Common myeloid progenitor, CD34-positive (primary cell): ENCODE measurements at regions not wholly inside any gene's neighbourhood (a gene's known extent, or its start where the extent isn't known, plus 50 kb on each side); places are given as distances from the start of the nearest gene placed in this dataset.
"Not testable (repeated sequence)": the region's sequence is repeated elsewhere in the genome, so short reads cannot be mapped to it uniquely, and the experiment has no call there.

Source experiments
- CTCF ChIA-PET: fragments of 350-600 bp; sonication (Branson Sonifier 250); formaldehyde crosslinking; loops from one replicate; lab custom pipeline; 2021; ENCODE audit warnings: antibody characterized with exemption; lab: Charles Lee
- POLR2A ChIA-PET: fragments of 350-600 bp; sonication (Branson Sonifier 250); formaldehyde crosslinking; loops from one replicate; lab custom pipeline; 2021; ENCODE audit warnings: antibody characterized with exemption; lab: Charles Lee
- DNase-seq, 3 donors: peaks; one replicate each; pipeline versions ENCODE4 v3.0.0 to v3.0.0-alpha.2; 2013
- H3K27ac ChIP-seq, 2 experiments: 1 replicate in 1 of 2; 2 replicates in 1 of 2; pipeline ENCODE4 v1.7.0; 2013; ENCODE audit warnings: inconsistent platforms in 2 of 2, low read length in 2 of 2, mild to moderate bottlenecking in 2 of 2, low read depth in 1 of 2, moderate library complexity in 1 of 2; ENCODE audit not compliant: severe bottlenecking in 2 of 2, insufficient read depth in 1 of 2, poor library complexity in 1 of 2
- H3K27me3 ChIP-seq, 5 experiments: replicated peaks in 2 of 5; 1 replicate in 3 of 5; 2 replicates in 2 of 5; pipeline versions ENCODE4 v1.6.1 to v1.7.0; 2013; ENCODE audit warnings: low read length in 4 of 5, mild to moderate bottlenecking in 2 of 5, moderate library complexity in 2 of 5, inconsistent platforms in 1 of 5; ENCODE audit not compliant: insufficient read depth in 5 of 5, control insufficient read depth in 4 of 5
- H3K36me3 ChIP-seq, 4 experiments: 1 replicate in 2 of 4; 2 replicates in 2 of 4; pipeline versions ENCODE4 v1.6.1 to v1.7.0; 2013; ENCODE audit warnings: low read length in 3 of 4, control low read depth in 1 of 4, mild to moderate bottlenecking in 1 of 4; ENCODE audit not compliant: control insufficient read depth in 4 of 4, insufficient read depth in 4 of 4
- H3K4me1 ChIP-seq, 4 experiments: 1 replicate in 3 of 4; 2 replicates in 1 of 4; pipeline versions ENCODE4 v1.6.1 to v1.7.1; 2013; ENCODE audit warnings: low read length in 3 of 4, mild to moderate bottlenecking in 3 of 4, control low read depth in 1 of 4, inconsistent platforms in 1 of 4, moderate library complexity in 1 of 4; ENCODE audit not compliant: control insufficient read depth in 4 of 4, insufficient read depth in 4 of 4; ENCODE audit errors: control extremely low read depth in 1 of 4
- H3K4me3 ChIP-seq, 7 experiments: 1 replicate in 4 of 7; 2 replicates in 3 of 7; pipeline versions ENCODE4 v1.5.1 to v1.7.0; 2013; ENCODE audit warnings: mild to moderate bottlenecking in 7 of 7, low read length in 6 of 7, moderate library complexity in 6 of 7, inconsistent platforms in 2 of 7, low read depth in 2 of 7, control low read depth in 1 of 7; ENCODE audit not compliant: insufficient read depth in 4 of 7, control insufficient read depth in 1 of 7; ENCODE audit errors: extremely low read depth in 1 of 7
- H3K9me3 ChIP-seq, 5 experiments: 1 replicate in 4 of 5; 2 replicates in 1 of 5; pipeline versions ENCODE4 v1.6.1 to v1.7.1; 2013; ENCODE audit warnings: low read length in 4 of 5, mild to moderate bottlenecking in 2 of 5, inconsistent platforms in 1 of 5, low read depth in 1 of 5, moderate library complexity in 1 of 5; ENCODE audit not compliant: control insufficient read depth in 4 of 5, insufficient read depth in 2 of 5; ENCODE audit errors: control extremely low read depth in 1 of 5
- WGBS: methylation state at CpG from one replicate; pipeline ENCODE4 v1.1.5; 2013; ENCODE audit not compliant: insufficient coverage; 5-methylcytosine and 5-hydroxymethylcytosine counted together

DNA sequence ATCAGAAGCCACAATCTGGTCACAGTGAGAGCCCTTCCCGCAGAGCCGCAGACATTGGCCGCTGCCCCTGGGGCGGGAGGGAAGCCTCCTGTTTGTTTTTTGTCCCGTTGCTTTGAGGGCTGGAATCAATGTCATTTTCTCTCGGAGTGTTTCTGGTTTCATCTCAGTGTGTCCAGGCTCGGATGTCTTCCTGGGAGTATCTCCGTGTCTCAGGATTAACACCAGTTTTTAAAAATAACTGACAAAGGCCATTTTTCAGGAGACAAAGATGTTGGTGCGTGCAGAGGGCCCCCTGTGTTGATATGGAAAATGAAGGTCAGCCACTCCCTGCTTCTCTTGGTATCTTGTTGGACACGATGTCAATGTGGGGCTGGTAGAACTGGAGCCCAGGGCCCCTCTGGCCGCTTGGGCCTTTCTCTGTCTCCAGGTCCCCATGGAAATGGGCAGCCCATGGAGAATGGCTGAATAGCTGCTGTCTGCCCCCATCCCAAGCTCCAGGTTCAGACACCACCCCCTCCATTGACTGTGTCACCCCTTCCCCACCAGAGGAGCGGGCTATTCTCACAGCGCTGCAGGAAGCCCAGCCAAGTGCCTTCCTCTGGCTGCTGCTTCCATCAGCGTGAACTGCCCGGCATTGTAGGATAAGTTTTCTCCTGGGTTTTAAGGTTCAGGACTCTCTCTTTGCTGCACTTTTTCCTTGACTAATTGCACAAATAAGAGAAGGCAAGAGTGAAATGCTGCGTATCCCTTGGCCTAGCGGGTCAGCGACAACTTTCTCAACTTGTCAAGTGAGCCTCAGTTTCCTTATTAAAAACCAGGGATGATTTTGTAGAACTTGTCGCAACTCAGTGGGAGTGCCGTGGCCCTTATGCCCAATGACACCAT lies 72.2 kb upstream of the METTL9 start:
- Histone ChIP-seq H3K9me3 (no peaks in the 10 kb centered on the region), H3K4me3 (no peak overlapping the region), H3K36me3 (no peaks in the 10 kb centered on the region), H3K27me3 (no peaks in the 10 kb centered on the region), H3K4me1 (peaks cover 0 to 15% (median 2%) of the 10 kb centered on the region in 4 experiments), H3K27ac (no peak overlapping the region)
- POLR2A ChIA-PET = interaction anchor here (0.6 kb wide), 1 partner anchor 572 kb away, joined by 6 read pairs; no protein-coding TSS in a partner anchor
- 95% methylated on average over 20 of the region's 20 CpGs for WGBS
- no peak for DNase-seq
- CTCF ChIA-PET = interaction anchor here (0.6 to 1.9 kb wide), 2 partner anchors 27 to 370 kb away, joined by 3 to 8 read pairs; no protein-coding TSS in a partner anchor

DNA sequence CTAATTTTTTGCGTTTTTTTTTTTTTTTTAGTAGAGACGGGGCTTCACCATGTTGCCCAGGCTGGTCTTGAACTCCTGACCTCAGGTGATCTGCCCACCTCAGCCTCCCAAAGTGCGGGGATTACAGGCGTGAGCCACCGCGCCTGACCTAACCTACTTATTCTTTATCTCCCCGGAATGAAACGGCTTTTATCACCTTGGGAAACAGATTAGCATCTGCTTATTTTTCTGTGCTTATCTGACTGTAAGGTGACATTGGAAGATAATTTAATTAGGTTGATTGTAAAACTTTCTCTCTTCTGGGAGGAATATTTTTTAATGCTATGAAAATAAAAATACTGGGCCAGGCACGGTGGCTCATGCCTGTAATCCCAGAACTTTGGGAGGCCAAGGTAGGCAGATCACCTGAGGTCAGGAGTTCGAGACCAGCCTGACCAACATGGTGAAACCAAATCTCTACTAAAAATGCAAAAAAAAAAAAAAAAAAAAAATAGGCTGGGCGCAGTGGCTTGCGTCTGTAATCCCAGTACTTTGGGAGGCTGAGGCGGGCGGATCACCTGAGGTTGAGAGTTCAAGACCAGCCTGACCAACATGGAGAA lies 70.2 kb upstream of the METTL9 start:
- H3K4me1 ChIP-seq = peaks cover 0 to 15% (median 3%) of the 10 kb centered on the region in 4 experiments
- DNase-seq, H3K27me3 ChIP-seq, CTCF ChIA-PET, H3K9me3 ChIP-seq, H3K27ac ChIP-seq, POLR2A ChIA-PET, H3K36me3 ChIP-seq, H3K4me3 ChIP-seq: not testable (repeated sequence)
- WGBS = 96% methylated on average over 5 of the region's 14 CpGs

DNA sequence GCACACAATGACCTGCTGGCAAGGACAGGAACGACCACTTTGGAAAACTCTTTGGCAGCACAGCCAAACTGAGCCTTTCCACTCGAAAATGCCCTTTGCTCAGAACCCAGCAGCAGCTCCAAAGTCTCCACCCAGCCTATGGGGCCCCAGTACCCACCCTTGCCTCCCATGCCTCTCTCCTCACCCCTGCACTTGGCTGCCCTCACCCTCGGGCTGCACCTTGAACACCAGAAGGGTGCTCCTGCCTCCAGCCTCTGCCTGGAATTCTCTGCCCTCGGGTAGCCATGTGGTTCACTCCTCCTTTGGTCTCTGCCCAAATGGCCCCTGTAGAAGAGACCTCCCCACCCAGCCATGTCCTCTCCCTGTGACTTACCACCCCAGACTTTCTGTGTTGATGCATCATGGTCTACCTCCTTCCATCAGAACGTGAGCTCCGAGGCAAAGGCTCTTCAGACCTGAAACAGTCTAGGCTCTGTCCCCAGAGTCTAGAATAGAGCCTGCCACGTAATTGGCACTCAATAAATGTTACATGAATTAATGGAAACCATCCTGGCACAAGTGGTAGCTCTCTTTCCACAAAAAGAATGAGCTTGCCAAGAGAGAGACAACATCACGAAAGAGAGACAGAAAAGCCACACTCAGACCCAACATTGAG lies 68.5 kb upstream of the METTL9 start:
- POLR2A ChIA-PET, H3K27ac ChIP-seq, H3K4me3 ChIP-seq, H3K27me3 ChIP-seq, H3K9me3 ChIP-seq, DNase-seq, CTCF ChIA-PET, H3K4me1 ChIP-seq, H3K36me3 ChIP-seq: not testable (repeated sequence)
- WGBS = 100% methylated on average over 3 of the region's 8 CpGs

DNA sequence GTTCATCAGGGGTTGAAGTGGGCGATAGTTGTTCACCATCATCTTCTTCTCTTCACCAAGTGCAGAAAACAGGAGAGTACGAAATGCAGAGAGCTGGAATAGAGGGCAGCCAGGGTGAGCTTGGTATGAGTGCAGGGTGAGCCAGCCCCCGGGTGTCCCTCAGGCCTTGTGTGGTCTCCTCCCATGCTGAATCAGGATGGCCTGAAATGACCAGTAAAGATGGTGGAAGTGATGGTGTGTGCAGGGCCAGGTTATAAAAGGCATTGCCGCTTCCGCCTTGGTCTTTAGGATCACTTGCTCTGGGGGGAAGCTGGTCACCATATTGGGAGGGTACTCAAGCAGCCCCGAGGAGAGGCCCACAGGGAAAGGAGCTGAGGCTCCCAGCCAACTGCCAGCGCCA lies 66.4 kb upstream of the METTL9 start:
- WGBS = 97% methylated on average over 4 of the region's 7 CpGs
- H3K27ac ChIP-seq, H3K27me3 ChIP-seq, DNase-seq, CTCF ChIA-PET, H3K9me3 ChIP-seq, H3K36me3 ChIP-seq, H3K4me3 ChIP-seq, POLR2A ChIA-PET, H3K4me1 ChIP-seq: not testable (repeated sequence)

DNA sequence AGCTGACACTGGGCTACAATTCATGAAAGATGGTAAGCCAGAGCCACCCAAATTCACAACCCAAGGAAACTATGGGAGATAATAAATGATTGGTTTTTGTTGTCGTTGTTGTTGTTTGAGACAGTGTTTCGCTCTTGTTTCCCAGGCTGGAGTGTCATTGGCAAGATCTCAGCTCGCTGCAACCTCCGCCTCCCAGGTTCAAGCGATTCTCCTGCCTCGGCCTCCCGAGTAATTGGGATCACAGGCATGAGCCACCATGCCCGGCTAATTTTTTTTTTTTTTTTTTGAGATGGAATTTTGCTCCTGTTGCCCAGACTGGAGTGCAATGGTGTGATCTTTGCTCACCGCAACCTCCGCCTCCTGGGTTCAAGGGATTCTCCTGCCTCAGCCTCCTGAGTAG lies 65.9 kb upstream of the METTL9 start:
- CTCF ChIA-PET, H3K4me3 ChIP-seq, H3K4me1 ChIP-seq, H3K9me3 ChIP-seq, H3K36me3 ChIP-seq, POLR2A ChIA-PET, H3K27me3 ChIP-seq, DNase-seq, H3K27ac ChIP-seq: not testable (repeated sequence)
- WGBS = 100% methylated on average over 2 of the region's 10 CpGs

DNA sequence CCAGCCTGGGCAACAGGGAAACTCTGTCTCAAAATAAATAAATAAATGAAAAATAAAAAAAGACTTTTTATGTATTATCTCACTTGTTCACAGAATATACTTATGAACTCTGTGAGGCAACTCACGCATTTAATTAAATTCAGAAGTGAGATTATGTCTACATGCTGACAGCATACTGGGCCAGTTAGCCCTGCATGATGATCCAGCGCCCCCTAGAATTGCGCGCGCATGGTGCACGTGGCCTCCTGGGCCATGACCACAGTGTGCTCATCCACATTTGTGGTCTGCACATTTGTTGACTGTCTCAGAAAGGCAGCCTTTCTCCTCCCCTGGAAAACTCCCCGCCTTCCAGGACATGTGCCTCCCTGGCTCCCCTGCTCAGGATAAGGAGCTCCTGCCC lies 64.8 kb upstream of the METTL9 start:
- H3K27ac ChIP-seq, POLR2A ChIA-PET, H3K9me3 ChIP-seq, H3K27me3 ChIP-seq, H3K4me3 ChIP-seq, H3K36me3 ChIP-seq, CTCF ChIA-PET: not testable (repeated sequence)
- H3K4me1 ChIP-seq = peaks cover 0 to 12% (median 7%) of the 10 kb centered on the region in 4 experiments
- WGBS = 94% methylated on average over 6 of the region's 7 CpGs
- peak in 2 of 3 donors; percentile 62 to 69 for DNase-seq

DNA sequence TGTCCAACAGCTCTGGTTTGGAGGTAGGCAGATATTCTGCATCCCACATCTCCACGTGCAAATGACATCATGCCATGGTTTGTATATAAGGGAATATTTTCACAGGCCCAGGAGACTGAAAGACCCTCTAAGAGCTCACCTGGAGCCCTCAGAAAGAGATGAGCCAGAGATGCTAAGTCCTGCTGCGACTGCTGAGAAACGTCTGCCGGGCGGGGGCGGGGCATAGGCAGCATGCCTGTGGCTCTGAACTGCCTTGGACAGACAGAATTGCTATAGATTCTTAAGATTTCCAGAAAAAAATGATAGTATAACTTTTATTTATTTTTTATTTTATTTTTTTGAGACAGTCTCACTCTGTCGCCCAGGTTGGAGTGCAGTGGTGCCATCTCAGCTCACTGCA lies 64.2 kb upstream of the METTL9 start:
- WGBS = no CpG with 5 or more reads among the region's 7 CpGs
- H3K36me3 ChIP-seq, CTCF ChIA-PET, H3K27ac ChIP-seq, POLR2A ChIA-PET, H3K27me3 ChIP-seq, H3K4me3 ChIP-seq, H3K9me3 ChIP-seq, DNase-seq: not testable (repeated sequence)
- H3K4me1 ChIP-seq = peaks cover 0 to 18% (median 13%) of the 10 kb centered on the region in 4 experiments
